ENCODE measurements at regions not wholly inside any gene's neighbourhood (a gene's known extent, or its start where the extent isn't known, plus 50 kb on each side); places are given as distances from the start of the nearest gene placed in this dataset.

GRCh38 chr20:6671829-6672228 lies 95.7 kb upstream of the BMP2 start:
- TF ChIP-seq CTCF (IDR thresholded peaks at IDR 0.05; ENCODE audit: low read depth, low read length): no peak
- no peak overlapping the region for H3K4me3 ChIP-seq (ENCODE audit: low read depth, low read length)

- H3K4me3 ChIP-seq (ENCODE audit: low read depth, low read length): no peak overlapping the region
- TF ChIP-seq CTCF (IDR thresholded peaks at IDR 0.05; ENCODE audit: low read depth, low read length): no peak
These were observed 98.9 kb upstream of the BMP2 start for GRCh38 chr20:6668546-6668945.

- no peak overlapping the region for H3K4me3 ChIP-seq (ENCODE audit: low read depth, low read length)
- no peak for TF ChIP-seq CTCF (IDR thresholded peaks at IDR 0.05; ENCODE audit: low read depth, low read length)
These were observed 101.7 kb upstream of the BMP2 start for GRCh38 chr20:6665621-6666355.

GRCh38 chr20:6665161-6665560 lies 102.3 kb upstream of the BMP2 start:
- no peak overlapping the region for H3K4me3 ChIP-seq (ENCODE audit: low read depth, low read length)
- no peak for TF ChIP-seq CTCF (IDR thresholded peaks at IDR 0.05; ENCODE audit: low read depth, low read length)

GRCh38 chr20:6664574-6664973 lies 102.9 kb upstream of the BMP2 start:
- H3K4me3 ChIP-seq (ENCODE audit: low read depth, low read length): no peak overlapping the region
- no peak for TF ChIP-seq CTCF (IDR thresholded peaks at IDR 0.05; ENCODE audit: low read depth, low read length)

GRCh38 chr20:6663751-6664388 lies 103.6 kb upstream of the BMP2 start:
- TF ChIP-seq CTCF (IDR thresholded peaks at IDR 0.05; ENCODE audit: low read depth, low read length): no peak
- H3K4me3 ChIP-seq (ENCODE audit: low read depth, low read length): no peak overlapping the region

GRCh38 chr20:6663104-6663503 lies 104.4 kb upstream of the BMP2 start:
- TF ChIP-seq CTCF (IDR thresholded peaks at IDR 0.05; ENCODE audit: low read depth, low read length): no peak
- no peak overlapping the region for H3K4me3 ChIP-seq (ENCODE audit: low read depth, low read length)

All from WI38 (cell line).